ENCODE measurements at regions not wholly inside any gene's neighbourhood (a gene's known extent, or its start where the extent isn't known, plus 50 kb on each side); places are given as distances from the start of the nearest gene placed in this dataset.

DNA sequence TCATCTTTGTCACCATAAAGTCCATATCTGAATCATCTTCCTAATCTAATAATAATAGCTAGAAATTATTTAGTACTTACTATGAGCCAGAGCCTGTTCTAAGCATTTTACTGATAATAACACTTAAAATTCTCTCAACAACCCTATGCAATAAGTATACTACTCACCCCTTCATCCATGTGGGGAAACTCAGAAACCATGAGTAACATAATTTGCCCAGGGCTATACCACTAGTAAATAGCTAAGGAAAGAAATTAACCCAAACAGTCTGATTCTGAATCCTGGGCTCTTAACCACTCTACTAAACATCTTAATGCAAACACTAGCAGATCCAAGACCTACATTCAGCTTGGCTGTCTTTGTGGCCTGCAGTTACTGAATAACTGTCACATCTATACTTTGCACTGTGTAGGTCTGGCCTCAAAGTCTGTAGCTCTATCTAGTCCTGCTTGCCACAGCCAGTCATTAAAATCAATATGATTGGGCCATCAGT is 394.8 kb upstream of the ESRRG start:
- no peak for ATAC-seq (ENCODE audit: low FRiP score)
- DNase-seq (ENCODE audit: low spot score): no peak
- TF ChIP-seq, protein P1, sequence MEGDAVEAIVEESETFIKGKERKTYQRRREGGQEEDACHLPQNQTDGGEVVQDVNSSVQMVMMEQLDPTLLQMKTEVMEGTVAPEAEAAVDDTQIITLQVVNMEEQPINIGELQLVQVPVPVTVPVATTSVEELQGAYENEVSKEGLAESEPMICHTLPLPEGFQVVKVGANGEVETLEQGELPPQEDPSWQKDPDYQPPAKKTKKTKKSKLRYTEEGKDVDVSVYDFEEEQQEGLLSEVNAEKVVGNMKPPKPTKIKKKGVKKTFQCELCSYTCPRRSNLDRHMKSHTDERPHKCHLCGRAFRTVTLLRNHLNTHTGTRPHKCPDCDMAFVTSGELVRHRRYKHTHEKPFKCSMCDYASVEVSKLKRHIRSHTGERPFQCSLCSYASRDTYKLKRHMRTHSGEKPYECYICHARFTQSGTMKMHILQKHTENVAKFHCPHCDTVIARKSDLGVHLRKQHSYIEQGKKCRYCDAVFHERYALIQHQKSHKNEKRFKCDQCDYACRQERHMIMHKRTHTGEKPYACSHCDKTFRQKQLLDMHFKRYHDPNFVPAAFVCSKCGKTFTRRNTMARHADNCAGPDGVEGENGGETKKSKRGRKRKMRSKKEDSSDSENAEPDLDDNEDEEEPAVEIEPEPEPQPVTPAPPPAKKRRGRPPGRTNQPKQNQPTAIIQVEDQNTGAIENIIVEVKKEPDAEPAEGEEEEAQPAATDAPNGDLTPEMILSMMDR (IDR thresholded peaks at IDR 0.05): no peak

- TF ChIP-seq, protein P1 (IDR thresholded peaks at IDR 0.05): no peak
- DNase-seq (ENCODE audit: low spot score) (no peak), ATAC-seq (ENCODE audit: low FRiP score) (no peak)
Measured at GRCh38 chr1:217115404-217116380, 392.5 kb upstream of the ESRRG start.

DNA sequence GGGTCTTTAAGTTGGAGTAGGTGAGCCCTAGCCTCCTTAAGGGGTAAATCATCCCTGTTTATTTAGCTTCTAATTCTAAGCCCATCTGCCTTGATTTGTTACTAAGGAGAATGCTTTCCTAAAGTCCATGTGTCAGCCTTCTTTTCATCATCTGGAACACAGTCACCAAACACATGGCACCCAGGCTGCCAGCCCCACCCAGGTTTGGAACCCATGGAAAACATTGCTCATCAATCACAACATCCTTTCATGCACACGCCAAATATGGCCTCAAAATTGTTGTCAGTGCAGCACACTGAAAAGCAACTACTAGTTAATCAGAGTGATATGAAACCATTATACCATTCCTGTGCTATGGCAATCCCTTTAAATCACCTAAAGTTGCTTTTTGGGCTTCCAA is 386.7 kb upstream of the ESRRG start:
- DNase-seq (ENCODE audit: low spot score) (no peak), ATAC-seq (ENCODE audit: low FRiP score) (no peak)
- TF ChIP-seq, protein P1 (IDR thresholded peaks at IDR 0.05): no peak

- DNase-seq (ENCODE audit: low spot score) (no peak), ATAC-seq (ENCODE audit: low FRiP score) (no peak)
- TF ChIP-seq, protein P1 (IDR thresholded peaks at IDR 0.05): no peak
Measured at GRCh38 chr1:217106231-217106901, 383.1 kb upstream of the ESRRG start.

GRCh38 chr1:217105437-217105836 is 382.2 kb upstream of the ESRRG start:
- ATAC-seq (ENCODE audit: low FRiP score): no peak
- no peak for DNase-seq (ENCODE audit: low spot score)
- TF ChIP-seq, protein P1 (IDR thresholded peaks at IDR 0.05): no peak

GRCh38 chr1:217097819-217098218 is 374.6 kb upstream of the ESRRG start:
- DNase-seq (ENCODE audit: low spot score): no peak
- no peak for ATAC-seq (ENCODE audit: low FRiP score)
- TF ChIP-seq, protein P1 (IDR thresholded peaks at IDR 0.05): no peak

Measured in omental fat pad (tissue), 3 donors.